ENCODE measurements at regions not wholly inside any gene's neighbourhood (a gene's known extent, or its start where the extent isn't known, plus 50 kb on each side); places are given as distances from the start of the nearest gene placed in this dataset.

DNA sequence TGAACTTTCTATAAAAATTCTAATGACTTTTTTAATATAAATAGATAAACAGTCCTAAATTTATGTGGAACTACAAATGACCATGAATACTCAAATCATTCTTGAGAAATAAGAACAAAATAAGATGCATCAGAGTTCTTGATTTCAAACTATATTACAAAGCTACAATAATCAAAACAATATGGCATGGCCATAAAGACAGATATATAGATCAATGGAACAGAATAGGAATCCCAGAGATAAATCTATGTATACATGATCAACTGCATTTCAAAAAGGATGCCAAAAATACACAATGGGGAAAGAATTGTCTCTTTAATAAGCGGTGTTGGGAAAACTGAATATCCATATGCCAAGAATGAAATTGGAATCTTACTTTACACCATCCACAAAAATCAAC, 98.4 kb upstream of the IL15 start:
- H3K4me1 ChIP-seq = peaks cover 0 to 6% (median 0%) of the 10 kb centered on the region in 12 donors
- H3K27me3 ChIP-seq = no peaks in the 10 kb centered on the region
- ATAC-seq = no peak
- H3K4me3 ChIP-seq = no peak overlapping the region
- WGBS, 4 donors = 93 to 100% (median 97%) methylated on average over 1 of the region's 1 CpG
- H3K27ac ChIP-seq = no peak overlapping the region
- intact Hi-C loops (cut with DNase I) = no loop called here
- no peak for DNase-seq
- TF ChIP-seq, protein P1, sequence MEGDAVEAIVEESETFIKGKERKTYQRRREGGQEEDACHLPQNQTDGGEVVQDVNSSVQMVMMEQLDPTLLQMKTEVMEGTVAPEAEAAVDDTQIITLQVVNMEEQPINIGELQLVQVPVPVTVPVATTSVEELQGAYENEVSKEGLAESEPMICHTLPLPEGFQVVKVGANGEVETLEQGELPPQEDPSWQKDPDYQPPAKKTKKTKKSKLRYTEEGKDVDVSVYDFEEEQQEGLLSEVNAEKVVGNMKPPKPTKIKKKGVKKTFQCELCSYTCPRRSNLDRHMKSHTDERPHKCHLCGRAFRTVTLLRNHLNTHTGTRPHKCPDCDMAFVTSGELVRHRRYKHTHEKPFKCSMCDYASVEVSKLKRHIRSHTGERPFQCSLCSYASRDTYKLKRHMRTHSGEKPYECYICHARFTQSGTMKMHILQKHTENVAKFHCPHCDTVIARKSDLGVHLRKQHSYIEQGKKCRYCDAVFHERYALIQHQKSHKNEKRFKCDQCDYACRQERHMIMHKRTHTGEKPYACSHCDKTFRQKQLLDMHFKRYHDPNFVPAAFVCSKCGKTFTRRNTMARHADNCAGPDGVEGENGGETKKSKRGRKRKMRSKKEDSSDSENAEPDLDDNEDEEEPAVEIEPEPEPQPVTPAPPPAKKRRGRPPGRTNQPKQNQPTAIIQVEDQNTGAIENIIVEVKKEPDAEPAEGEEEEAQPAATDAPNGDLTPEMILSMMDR (IDR thresholded peaks at IDR 0.05) = no peak
- TF ChIP-seq POLR2A (IDR thresholded peaks at IDR 0.05) = no peak
- peaks cover 0 to 38% (median 11%) of the 10 kb centered on the region in 12 donors for H3K9me3 ChIP-seq
- no peaks in the 10 kb centered on the region for H3K36me3 ChIP-seq

DNA sequence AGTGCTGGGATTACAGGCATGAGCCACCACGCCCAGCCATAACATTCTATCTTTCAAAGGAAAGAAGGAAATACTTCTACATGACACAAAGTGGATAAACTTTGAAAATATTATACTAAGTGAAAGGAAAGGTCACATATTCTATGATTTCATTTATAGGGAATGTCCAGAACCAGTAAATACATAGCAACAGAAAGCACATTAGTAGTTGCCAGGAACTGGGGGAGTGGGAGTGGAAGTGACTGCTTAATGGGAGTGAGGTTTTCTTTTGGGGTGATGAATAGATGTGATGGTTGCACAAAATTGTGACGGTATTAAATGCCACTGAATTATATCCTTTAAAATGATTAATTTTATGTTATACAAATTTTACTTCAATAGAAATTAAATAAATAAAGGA, 95.7 kb upstream of the IL15 start:
- WGBS, 4 donors = 89 to 91% (median 90%) methylated on average over 2 of the region's 2 CpGs
- ATAC-seq (no peak), DNase-seq (no peak)
- H3K36me3 ChIP-seq = no peaks in the 10 kb centered on the region
- peaks cover 0 to 6% (median 0%) of the 10 kb centered on the region in 12 donors for H3K4me1 ChIP-seq
- intact Hi-C loops (cut with DNase I) = no loop called here
- H3K9me3 ChIP-seq = peaks cover 0 to 26% (median 10%) of the 10 kb centered on the region in 12 donors
- H3K4me3 ChIP-seq = no peak overlapping the region
- H3K27me3 ChIP-seq = no peaks in the 10 kb centered on the region
- H3K27ac ChIP-seq = no peak overlapping the region
- no peak for TF ChIP-seq POLR2A (IDR thresholded peaks at IDR 0.05)
- TF ChIP-seq, protein P1 (IDR thresholded peaks at IDR 0.05) = no peak

DNA sequence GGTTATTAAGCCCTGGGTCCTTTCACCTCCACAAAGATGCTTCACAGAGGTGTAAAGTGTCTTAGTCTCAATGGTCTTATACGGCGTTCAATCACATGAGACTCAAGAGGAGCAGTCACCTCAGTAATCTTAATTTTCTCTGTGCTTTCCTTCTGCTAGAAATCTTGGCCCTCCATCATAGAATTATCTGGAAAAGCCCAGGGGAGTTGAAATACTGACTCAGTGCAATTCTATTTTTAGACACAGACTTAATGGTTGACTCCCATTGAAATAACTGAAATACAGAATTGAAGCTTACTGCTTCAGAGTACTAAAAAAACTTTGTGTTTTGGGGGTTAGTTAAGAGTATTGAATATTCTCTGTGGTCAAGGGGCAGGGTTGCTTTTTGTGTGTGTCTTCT, 94.5 kb upstream of the IL15 start:
- ATAC-seq (peak in 1 of 4 donors; percentile 42), DNase-seq (no peak)
- Histone ChIP-seq H3K36me3 (no peaks in the 10 kb centered on the region), H3K27me3 (no peaks in the 10 kb centered on the region), H3K27ac (no peak overlapping the region), H3K4me1 (peaks cover 0 to 6% (median 0%) of the 10 kb centered on the region in 12 donors), H3K4me3 (no peak overlapping the region), H3K9me3 (peaks cover 0 to 21% (median 9%) of the 10 kb centered on the region in 12 donors)
- WGBS, 4 donors = 67 to 81% (median 68%) methylated on average over 2 of the region's 2 CpGs
- TF ChIP-seq, protein P1 (IDR thresholded peaks at IDR 0.05) = no peak
- no peak for TF ChIP-seq POLR2A (IDR thresholded peaks at IDR 0.05)
- intact Hi-C loops (cut with DNase I) = no loop called here

DNA sequence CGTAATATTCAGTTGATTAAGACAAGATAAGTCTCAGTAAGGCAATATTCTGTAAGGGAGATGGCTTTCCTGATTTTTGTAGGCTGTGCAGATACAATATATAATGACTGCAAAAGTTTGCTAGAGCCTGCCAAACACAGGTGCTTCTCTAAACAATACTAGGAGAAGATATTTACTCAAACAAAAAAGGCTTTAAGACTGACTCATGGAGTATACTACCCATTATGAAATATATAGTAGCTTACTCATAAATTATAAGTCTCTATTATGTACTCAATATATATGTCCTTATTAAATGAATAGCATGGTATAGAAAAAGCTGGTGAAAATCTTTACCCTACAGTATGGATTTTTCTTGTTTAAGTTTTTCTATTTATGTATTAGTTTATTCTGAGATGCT, 93.2 kb upstream of the IL15 start:
- WGBS, 4 donors = 92 to 95% (median 94%) methylated on average over 1 of the region's 1 CpG
- no peak overlapping the region for H3K27ac ChIP-seq
- no peaks in the 10 kb centered on the region for H3K36me3 ChIP-seq
- H3K4me1 ChIP-seq = peaks cover 0 to 6% (median 0%) of the 10 kb centered on the region in 12 donors
- peaks cover 0 to 9% (median 2%) of the 10 kb centered on the region in 12 donors for H3K9me3 ChIP-seq
- ATAC-seq (no peak), DNase-seq (no peak)
- TF ChIP-seq, protein P1 (IDR thresholded peaks at IDR 0.05) = no peak
- TF ChIP-seq POLR2A (IDR thresholded peaks at IDR 0.05) = no peak
- H3K4me3 ChIP-seq = no peak overlapping the region
- intact Hi-C loops (cut with DNase I) = no loop called here
- H3K27me3 ChIP-seq = no peaks in the 10 kb centered on the region
